ENCODE measurements at regions not wholly inside any gene's neighbourhood (a gene's known extent, or its start where the extent isn't known, plus 50 kb on each side); places are given as distances from the start of the nearest gene placed in this dataset.
"Not testable (repeated sequence)": the region's sequence is repeated elsewhere in the genome, so short reads cannot be mapped to it uniquely, and the experiment has no call there.

DNA sequence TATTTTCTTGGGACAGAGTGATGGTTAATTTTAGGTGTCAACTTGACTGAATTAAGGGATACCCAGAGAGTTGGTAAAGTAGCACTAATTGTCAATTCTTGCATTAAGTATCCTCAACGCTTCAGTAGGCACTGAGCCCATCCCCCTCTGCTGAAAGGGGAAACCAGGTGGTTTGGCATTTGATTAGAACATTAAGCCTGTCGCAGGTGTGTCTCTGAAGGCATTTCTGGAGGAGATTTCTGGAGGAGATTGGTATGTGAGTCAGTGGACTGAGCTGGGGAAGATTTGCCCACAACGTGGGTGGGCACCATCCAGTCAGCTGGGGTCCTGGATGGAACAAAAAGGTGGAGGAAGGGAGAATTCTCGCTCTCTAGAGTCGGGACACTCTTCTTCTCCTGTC, 119.8 kb downstream of the RFX6 start:
- no peak for DNase-seq
- TF ChIP-seq, protein P1, sequence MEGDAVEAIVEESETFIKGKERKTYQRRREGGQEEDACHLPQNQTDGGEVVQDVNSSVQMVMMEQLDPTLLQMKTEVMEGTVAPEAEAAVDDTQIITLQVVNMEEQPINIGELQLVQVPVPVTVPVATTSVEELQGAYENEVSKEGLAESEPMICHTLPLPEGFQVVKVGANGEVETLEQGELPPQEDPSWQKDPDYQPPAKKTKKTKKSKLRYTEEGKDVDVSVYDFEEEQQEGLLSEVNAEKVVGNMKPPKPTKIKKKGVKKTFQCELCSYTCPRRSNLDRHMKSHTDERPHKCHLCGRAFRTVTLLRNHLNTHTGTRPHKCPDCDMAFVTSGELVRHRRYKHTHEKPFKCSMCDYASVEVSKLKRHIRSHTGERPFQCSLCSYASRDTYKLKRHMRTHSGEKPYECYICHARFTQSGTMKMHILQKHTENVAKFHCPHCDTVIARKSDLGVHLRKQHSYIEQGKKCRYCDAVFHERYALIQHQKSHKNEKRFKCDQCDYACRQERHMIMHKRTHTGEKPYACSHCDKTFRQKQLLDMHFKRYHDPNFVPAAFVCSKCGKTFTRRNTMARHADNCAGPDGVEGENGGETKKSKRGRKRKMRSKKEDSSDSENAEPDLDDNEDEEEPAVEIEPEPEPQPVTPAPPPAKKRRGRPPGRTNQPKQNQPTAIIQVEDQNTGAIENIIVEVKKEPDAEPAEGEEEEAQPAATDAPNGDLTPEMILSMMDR (IDR thresholded peaks at IDR 0.05; ENCODE audit: borderline replicate concordance): no peak

DNA sequence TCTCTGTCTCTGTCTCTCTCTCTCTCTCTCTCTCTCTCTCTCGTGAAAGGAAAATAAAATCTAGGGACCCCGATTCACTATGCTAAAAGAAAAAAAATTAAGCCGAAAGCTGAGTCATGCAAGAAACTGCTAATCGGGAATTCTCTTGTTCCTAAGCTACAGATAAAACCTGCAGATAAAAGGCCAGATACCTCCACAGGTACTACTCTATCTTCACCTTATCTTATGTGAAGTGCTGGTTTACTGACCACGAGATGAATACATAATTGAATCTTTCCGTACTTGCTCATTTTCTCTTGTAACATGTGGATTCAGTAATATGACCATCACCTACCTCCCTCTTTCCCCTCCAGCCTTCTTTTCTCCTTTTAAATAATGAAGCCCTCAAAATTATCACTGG, 120.5 kb downstream of the RFX6 start:
- Histone ChIP-seq H3K27ac (replicated peaks) (no peak overlapping the region), H3K4me1 (no peaks in the 10 kb centered on the region), H3K9me3 (replicated peaks) (peaks cover 9% of the 10 kb centered on the region), H3K27me3 (ENCODE audit: low read depth) (no peaks in the 10 kb centered on the region), H3K4me3 (no peak overlapping the region), H3K36me3 (no peaks in the 10 kb centered on the region)
- DNase-seq: no peak
- TF ChIP-seq, protein P1 (IDR thresholded peaks at IDR 0.05; ENCODE audit: borderline replicate concordance): no peak
- intact Hi-C loops (cut with micrococcal nuclease): no loop called here

More for the DNA sequence above, 119.8 kb downstream of the RFX6 start:
- Histone ChIP-seq H3K9me3 (replicated peaks) (peaks cover 9% of the 10 kb centered on the region), H3K27ac (replicated peaks) (no peak overlapping the region), H3K27me3 (ENCODE audit: low read depth) (no peaks in the 10 kb centered on the region), H3K4me1 (no peaks in the 10 kb centered on the region), H3K36me3 (no peaks in the 10 kb centered on the region), H3K4me3 (no peak overlapping the region)
- intact Hi-C loops (cut with micrococcal nuclease): no loop called here

DNA sequence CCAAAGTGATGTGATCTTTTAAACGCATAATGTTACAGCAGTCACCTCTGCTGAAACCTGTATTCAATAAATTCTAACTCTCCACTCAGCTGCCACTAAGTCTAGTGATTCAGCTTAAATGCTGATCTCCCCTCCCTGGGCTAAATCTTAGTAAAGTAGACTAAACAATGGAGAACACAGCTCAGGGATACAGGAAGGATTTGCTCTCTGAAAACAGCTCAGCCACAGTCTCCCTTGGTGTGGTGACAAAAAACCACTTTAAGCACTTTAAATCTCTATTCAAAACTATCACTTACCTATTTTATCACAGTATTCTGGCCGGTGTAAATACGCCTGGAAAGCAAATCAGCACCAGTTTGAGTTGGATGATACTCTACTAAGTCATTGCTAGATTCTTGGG, 130.6 kb downstream of the RFX6 start:
- Histone ChIP-seq H3K27ac (replicated peaks) (no peak overlapping the region), H3K4me3 (no peak overlapping the region), H3K27me3 (ENCODE audit: low read depth) (no peaks in the 10 kb centered on the region), H3K4me1 (no peaks in the 10 kb centered on the region), H3K36me3 (no peaks in the 10 kb centered on the region), H3K9me3 (replicated peaks) (peaks cover 2% of the 10 kb centered on the region)
- intact Hi-C loops (cut with micrococcal nuclease): no loop called here
- no peak for DNase-seq
- TF ChIP-seq, protein P1 (IDR thresholded peaks at IDR 0.05; ENCODE audit: borderline replicate concordance): no peak

DNA sequence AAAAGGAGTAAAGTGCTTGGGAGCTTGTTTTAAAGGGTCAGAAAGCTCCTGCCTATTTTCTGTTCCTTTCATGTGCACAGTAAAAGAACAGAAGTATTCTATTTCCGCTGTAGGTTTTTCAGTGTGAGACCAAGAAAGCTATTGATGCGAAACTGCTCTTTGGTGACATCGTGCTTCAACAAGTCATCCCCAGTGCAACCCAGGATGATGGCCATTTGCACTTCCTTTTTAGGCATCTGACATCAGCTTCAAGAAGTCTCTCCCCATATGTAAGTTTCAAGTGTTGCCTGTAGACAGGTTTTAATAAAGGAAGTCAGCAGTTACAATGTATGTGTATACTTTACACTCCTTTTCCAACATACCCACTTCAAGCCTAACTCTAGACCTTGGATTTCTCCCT, 131.6 kb downstream of the RFX6 start:
- TF ChIP-seq, protein P1 (IDR thresholded peaks at IDR 0.05; ENCODE audit: borderline replicate concordance): no peak
- no peak overlapping the region for H3K27ac ChIP-seq (replicated peaks)
- peaks cover 11% of the 10 kb centered on the region for H3K9me3 ChIP-seq (replicated peaks)
- H3K4me3 ChIP-seq: no peak overlapping the region
- H3K4me1 ChIP-seq: no peaks in the 10 kb centered on the region
- intact Hi-C loops (cut with micrococcal nuclease): no loop called here
- DNase-seq: no peak
- no peaks in the 10 kb centered on the region for H3K27me3 ChIP-seq (ENCODE audit: low read depth)
- no peaks in the 10 kb centered on the region for H3K36me3 ChIP-seq

DNA sequence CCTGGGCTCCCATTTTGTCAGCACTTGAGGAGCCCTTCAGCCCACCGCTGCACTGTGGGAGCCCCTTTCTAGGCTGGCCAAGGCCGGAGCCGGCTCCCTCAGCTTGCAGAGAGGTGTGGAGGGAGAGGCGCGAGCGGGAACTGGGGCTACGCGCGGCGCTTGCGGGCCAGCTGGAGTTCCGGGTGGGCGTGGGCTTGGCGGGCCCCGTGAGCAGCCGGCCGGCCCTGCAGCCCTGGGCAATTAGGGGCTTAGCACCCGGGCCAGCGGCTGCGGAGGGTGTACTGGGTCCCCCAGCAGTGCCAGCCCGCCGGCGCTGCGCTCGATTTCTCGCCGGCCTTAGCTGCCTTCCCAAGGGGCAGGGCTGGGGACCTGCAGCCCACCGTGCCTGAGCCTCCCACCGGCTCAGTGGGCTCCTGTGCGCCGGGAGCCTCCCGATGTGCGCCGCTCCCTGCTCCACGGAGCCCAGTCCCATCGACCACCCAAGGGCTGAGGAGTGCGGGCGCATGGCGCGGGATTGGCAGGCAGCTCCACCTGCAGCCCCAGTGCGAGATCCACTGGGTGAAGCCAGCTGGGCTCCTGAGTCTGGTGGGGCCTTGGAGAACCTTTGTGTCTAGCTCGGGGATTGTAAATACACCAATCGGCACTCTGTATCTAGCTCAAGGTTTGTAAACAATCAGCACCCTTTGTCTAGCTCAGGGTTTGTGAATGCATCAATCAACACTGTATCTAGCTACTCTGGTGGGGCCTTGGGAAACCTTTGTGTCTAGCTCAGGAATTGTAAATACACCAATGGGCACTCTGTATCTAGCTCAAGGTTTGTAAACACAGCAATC, 137.8 kb downstream of the RFX6 start:
- H3K4me1 ChIP-seq; H3K36me3 ChIP-seq; H3K27me3 ChIP-seq (ENCODE audit: low read depth); intact Hi-C loops (cut with micrococcal nuclease); H3K27ac ChIP-seq (replicated peaks); DNase-seq; H3K4me3 ChIP-seq: not testable (repeated sequence)
- peaks cover 35% of the 10 kb centered on the region for H3K9me3 ChIP-seq (replicated peaks)

DNA sequence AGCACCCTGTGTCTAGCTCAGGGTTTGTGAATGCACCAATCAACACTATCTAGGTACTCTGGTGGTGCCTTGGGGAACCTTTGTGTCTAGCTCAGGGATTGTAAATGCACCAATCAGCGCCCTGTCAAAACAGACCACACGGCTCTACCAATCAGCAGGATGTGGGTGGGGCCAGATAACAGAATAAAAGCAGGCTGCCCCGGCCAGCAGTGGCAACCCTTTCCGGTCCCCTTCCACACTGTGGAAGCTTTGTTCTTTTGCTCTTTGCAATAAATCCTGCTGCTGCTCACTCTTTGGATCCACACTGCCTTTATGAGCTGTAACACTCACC, 138.4 kb downstream of the RFX6 start:
- H3K4me1 ChIP-seq; H3K4me3 ChIP-seq; H3K27ac ChIP-seq (replicated peaks); H3K36me3 ChIP-seq; DNase-seq; H3K27me3 ChIP-seq (ENCODE audit: low read depth); intact Hi-C loops (cut with micrococcal nuclease): not testable (repeated sequence)
- H3K9me3 ChIP-seq (replicated peaks): peaks cover 35% of the 10 kb centered on the region

Measured in left ventricle myocardium inferior (tissue), 1 donor.